ENCODE measurements at regions not wholly inside any gene's neighbourhood (a gene's known extent, or its start where the extent isn't known, plus 50 kb on each side); places are given as distances from the start of the nearest gene placed in this dataset.

- DNase-seq: no peak
Measured at GRCh38 chr10:3251172-3251571, 78.6 kb upstream of the PITRM1 start.

GRCh38 chr10:3249307-3249889, 76.8 kb upstream of the PITRM1 start:
- no peak for DNase-seq

GRCh38 chr10:3248526-3249306, 76.1 kb upstream of the PITRM1 start:
- DNase-seq: no peak

- DNase-seq: no peak
Measured at GRCh38 chr10:3245395-3245794, 72.8 kb upstream of the PITRM1 start.

GRCh38 chr10:3241967-3242650, 69.5 kb upstream of the PITRM1 start:
- DNase-seq: no peak

GRCh38 chr10:3241274-3241921, 68.8 kb upstream of the PITRM1 start:
- no peak for DNase-seq

- no peak for DNase-seq
Measured at GRCh38 chr10:3239920-3240894, 67.6 kb upstream of the PITRM1 start.

GRCh38 chr10:3239066-3239919, 66.7 kb upstream of the PITRM1 start:
- DNase-seq: peak; percentile 12

GRCh38 chr10:3238115-3238871, 65.7 kb upstream of the PITRM1 start:
- DNase-seq: no peak

- no peak for DNase-seq
Measured at GRCh38 chr10:3237530-3237929, 64.9 kb upstream of the PITRM1 start.

GRCh38 chr10:3236644-3237404, 64.2 kb upstream of the PITRM1 start:
- no peak for DNase-seq

- no peak for DNase-seq
Measured at GRCh38 chr10:3235996-3236510, 63.5 kb upstream of the PITRM1 start.

- DNase-seq: no peak
Measured at GRCh38 chr10:3235395-3235794, 62.8 kb upstream of the PITRM1 start.

GRCh38 chr10:3233486-3233990, 61.0 kb upstream of the PITRM1 start:
- no peak for DNase-seq

GRCh38 chr10:3231951-3232730, 59.6 kb upstream of the PITRM1 start:
- DNase-seq: no peak

- no peak for DNase-seq
Measured at GRCh38 chr10:3229815-3230214, 57.2 kb upstream of the PITRM1 start.

- no peak for DNase-seq
Measured at GRCh38 chr10:3228629-3228945, 56.0 kb upstream of the PITRM1 start.

- DNase-seq: no peak
Measured at GRCh38 chr10:3226960-3227744, 54.6 kb upstream of the PITRM1 start.
